ENCODE measurements at regions not wholly inside any gene's neighbourhood (a gene's known extent, or its start where the extent isn't known, plus 50 kb on each side); places are given as distances from the start of the nearest gene placed in this dataset.
A peak's percentile ranks its signal among the peaks of the same experiment; 100 is the strongest.

- Histone ChIP-seq H3K27ac (no peak overlapping the region), H3K4me1 (no peaks in the 10 kb centered on the region), H3K4me2 (no peak overlapping the region), H3K4me3 (no peak overlapping the region), H3K9me3 (no peaks in the 10 kb centered on the region)
- 49% methylated on average over 3 of the region's 3 CpGs for WGBS (ENCODE audit: missing lambda C conversion rate)
- ChIA-PET CTCF (no interaction called here), POLR2A (no interaction called here)
- DNase-seq (ENCODE audit: low read depth in 1 of 2, low spot score in 1 of 2): no peak
- FAIRE-seq: no peak
- TF ChIP-seq, protein P1, sequence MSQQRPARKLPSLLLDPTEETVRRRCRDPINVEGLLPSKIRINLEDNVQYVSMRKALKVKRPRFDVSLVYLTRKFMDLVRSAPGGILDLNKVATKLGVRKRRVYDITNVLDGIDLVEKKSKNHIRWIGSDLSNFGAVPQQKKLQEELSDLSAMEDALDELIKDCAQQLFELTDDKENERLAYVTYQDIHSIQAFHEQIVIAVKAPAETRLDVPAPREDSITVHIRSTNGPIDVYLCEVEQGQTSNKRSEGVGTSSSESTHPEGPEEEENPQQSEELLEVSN (IDR thresholded peaks at IDR 0.05; ENCODE audit: borderline replicate concordance, low read depth): no peak
- TF ChIP-seq MAFK (IDR thresholded peaks at IDR 0.05; ENCODE audit: partially characterized antibody): peak; percentile 19
- TF ChIP-seq RARB (CRISPR knock-in tag; IDR thresholded peaks at IDR 0.05): no peak
- ATAC-seq: no peak
These were observed 113.6 kb downstream of the PFDN4 start for GRCh38 chr20:54321352-54322087.

DNA sequence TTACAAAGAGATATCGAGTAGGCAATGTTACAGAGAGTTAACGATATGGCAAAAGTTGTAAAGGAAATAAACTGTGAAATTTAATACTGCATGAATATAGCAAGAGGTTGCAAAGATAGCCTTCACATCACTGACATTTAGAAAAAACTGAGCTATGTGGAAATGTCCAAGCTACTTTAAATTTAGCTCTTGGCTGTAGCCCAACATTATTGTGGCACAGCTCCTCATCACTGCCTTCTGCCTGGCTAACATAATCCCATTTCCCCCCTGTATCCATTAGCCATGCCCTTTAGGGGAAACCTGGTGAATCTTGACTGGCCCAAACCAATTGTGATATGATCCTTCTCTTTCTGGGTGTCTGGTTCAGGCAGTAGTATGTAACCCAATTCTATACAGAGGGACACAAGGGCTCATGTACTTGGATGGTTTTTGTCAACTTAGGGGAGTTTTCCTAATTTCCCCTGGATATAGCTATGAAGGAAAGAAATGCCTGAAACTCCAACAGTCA is 115.4 kb downstream of the PFDN4 start:
- Histone ChIP-seq H3K9me3 (no peaks in the 10 kb centered on the region), H3K27ac (no peak overlapping the region), H3K4me1 (no peaks in the 10 kb centered on the region), H3K4me3 (no peak overlapping the region), H3K4me2 (no peak overlapping the region)
- no peak for DNase-seq (ENCODE audit: low read depth in 1 of 2, low spot score in 1 of 2)
- ATAC-seq: no peak
- ChIA-PET CTCF (interaction anchor here (1.4 kb wide), 1 partner anchor 8 kb away, joined by 3 read pairs; no protein-coding TSS in a partner anchor), POLR2A (no interaction called here)
- TF ChIP-seq ZFP36 (IDR thresholded peaks at IDR 0.05; ENCODE audit: borderline replicate concordance, partially characterized antibody) (no peak), EHF (CRISPR knock-in tag; IDR thresholded peaks at IDR 0.05) (no peak), CBX8 (IDR thresholded peaks at IDR 0.05) (no peak), HOXA7 (CRISPR knock-in tag; IDR thresholded peaks at IDR 0.05) (no peak), NFE2L2 (conservative IDR thresholded peaks at IDR 0.05; ENCODE audit: low read length) (no peak), TP53 (CRISPR knock-in tag; IDR thresholded peaks at IDR 0.05) (no peak), JUN (IDR thresholded peaks at IDR 0.05) (no peak), ELK1 (IDR thresholded peaks at IDR 0.05; ENCODE audit: low read depth, low read length) (no peak), FOSB (CRISPR knock-in tag; IDR thresholded peaks at IDR 0.05) (no peak), POLR2AphosphoS2 (conservative IDR thresholded peaks at IDR 0.05; ENCODE audit: low read length) (no peak), BHLHE40 (IDR thresholded peaks at IDR 0.05; ENCODE audit: low read depth, low read length) (no peak), SMC3 (IDR thresholded peaks at IDR 0.05) (no peak), NPAS2 (CRISPR knock-in tag; IDR thresholded peaks at IDR 0.05; ENCODE audit: borderline replicate concordance) (no peak)
- TF ChIP-seq, protein P2, sequence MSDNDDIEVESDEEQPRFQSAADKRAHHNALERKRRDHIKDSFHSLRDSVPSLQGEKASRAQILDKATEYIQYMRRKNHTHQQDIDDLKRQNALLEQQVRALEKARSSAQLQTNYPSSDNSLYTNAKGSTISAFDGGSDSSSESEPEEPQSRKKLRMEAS (IDR thresholded peaks at IDR 0.05): no peak
- TF ChIP-seq, protein P3, sequence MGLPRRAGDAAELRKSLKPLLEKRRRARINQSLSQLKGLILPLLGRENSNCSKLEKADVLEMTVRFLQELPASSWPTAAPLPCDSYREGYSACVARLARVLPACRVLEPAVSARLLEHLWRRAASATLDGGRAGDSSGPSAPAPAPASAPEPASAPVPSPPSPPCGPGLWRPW (IDR thresholded peaks at IDR 0.05): no peak
- FAIRE-seq: no peak
- 56% methylated on average over 2 of the region's 2 CpGs for WGBS (ENCODE audit: missing lambda C conversion rate)

DNA sequence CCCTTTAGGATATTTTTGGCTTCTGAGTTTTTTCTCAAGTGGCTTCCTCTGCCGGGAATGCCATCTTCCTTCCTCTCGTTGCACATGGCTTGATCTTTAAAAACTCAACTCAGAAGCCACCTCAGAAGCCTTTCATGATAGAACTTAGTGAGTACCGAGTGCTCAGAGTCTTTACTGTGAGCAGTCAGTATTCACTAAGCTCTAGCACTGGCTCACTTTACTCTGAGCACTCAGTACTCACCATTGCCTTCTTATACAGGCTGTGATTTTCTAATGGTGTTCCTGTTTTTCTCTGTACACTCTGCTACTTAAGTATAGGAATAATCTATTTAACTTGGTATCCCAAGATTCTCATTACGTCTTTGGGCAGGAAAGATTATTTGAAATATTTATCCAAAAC is 116.2 kb downstream of the PFDN4 start:
- FAIRE-seq (no peak), ATAC-seq (no peak), DNase-seq (ENCODE audit: low read depth in 1 of 2, low spot score in 1 of 2) (no peak)
- no peak overlapping the region for H3K4me2 ChIP-seq
- no peak for TF ChIP-seq ELK1 (IDR thresholded peaks at IDR 0.05; ENCODE audit: low read depth, low read length)
- no peak for TF ChIP-seq POLR2A (IDR thresholded peaks at IDR 0.05; ENCODE audit: low read length)
- TF ChIP-seq EHMT2 (IDR thresholded peaks at IDR 0.05; ENCODE audit: low read depth): no peak
- TF ChIP-seq, protein P4, sequence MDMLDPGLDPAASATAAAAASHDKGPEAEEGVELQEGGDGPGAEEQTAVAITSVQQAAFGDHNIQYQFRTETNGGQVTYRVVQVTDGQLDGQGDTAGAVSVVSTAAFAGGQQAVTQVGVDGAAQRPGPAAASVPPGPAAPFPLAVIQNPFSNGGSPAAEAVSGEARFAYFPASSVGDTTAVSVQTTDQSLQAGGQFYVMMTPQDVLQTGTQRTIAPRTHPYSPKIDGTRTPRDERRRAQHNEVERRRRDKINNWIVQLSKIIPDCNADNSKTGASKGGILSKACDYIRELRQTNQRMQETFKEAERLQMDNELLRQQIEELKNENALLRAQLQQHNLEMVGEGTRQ (IDR thresholded peaks at IDR 0.05): no peak
- TF ChIP-seq RNF2 (IDR thresholded peaks at IDR 0.05; ENCODE audit: borderline replicate concordance, low read depth): no peak
- TF ChIP-seq, protein P5, sequence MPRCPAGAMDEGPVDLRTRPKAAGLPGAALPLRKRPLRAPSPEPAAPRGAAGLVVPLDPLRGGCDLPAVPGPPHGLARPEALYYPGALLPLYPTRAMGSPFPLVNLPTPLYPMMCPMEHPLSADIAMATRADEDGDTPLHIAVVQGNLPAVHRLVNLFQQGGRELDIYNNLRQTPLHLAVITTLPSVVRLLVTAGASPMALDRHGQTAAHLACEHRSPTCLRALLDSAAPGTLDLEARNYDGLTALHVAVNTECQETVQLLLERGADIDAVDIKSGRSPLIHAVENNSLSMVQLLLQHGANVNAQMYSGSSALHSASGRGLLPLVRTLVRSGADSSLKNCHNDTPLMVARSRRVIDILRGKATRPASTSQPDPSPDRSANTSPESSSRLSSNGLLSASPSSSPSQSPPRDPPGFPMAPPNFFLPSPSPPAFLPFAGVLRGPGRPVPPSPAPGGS (IDR thresholded peaks at IDR 0.05): no peak
- no peak for TF ChIP-seq MAFK (IDR thresholded peaks at IDR 0.05; ENCODE audit: partially characterized antibody)
- no peak for TF ChIP-seq KDM5A (IDR thresholded peaks at IDR 0.05)
- TF ChIP-seq HEYL (CRISPR knock-in tag; IDR thresholded peaks at IDR 0.05): no peak
- 52% methylated on average over 4 of the region's 4 CpGs for WGBS (ENCODE audit: missing lambda C conversion rate)
- POLR2A ChIA-PET: no interaction called here
- no peaks in the 10 kb centered on the region for H3K9me3 ChIP-seq
- H3K4me3 ChIP-seq: no peak overlapping the region
- CTCF ChIA-PET: interaction anchor here (1.4 kb wide), 1 partner anchor 9 kb away, joined by 3 read pairs; no protein-coding TSS in a partner anchor
- H3K4me1 ChIP-seq: no peaks in the 10 kb centered on the region
- H3K27ac ChIP-seq: no peak overlapping the region
